ENCODE measurements at regions not wholly inside any gene's neighbourhood (a gene's known extent, or its start where the extent isn't known, plus 50 kb on each side); places are given as distances from the start of the nearest gene placed in this dataset.

- TF ChIP-seq BACH1 (IDR thresholded peaks at IDR 0.05; ENCODE audit: borderline replicate concordance) (no peak), CTCF (IDR thresholded peaks at IDR 0.05 in 2 of 3, conservative IDR thresholded peaks at IDR 0.05 in 1 of 3; ENCODE audit: control insufficient read depth in 2 of 3, extremely low read depth in 1 of 3, insufficient read depth in 1 of 3, low read depth in 3 of 3, low read length in 3 of 3) (no peak), ZZZ3 (IDR thresholded peaks at IDR 0.05; ENCODE audit: control insufficient read depth, insufficient read length, low read depth) (no peak), SP1 (IDR thresholded peaks at IDR 0.05; ENCODE audit: low read depth, low read length) (peak; percentile 33), ZBED1 (IDR thresholded peaks at IDR 0.05; ENCODE audit: borderline replicate concordance) (peak; percentile 98), ESRRA (IDR thresholded peaks at IDR 0.05; ENCODE audit: low read length) (no peak), PRDM15 (CRISPR knock-in tag; IDR thresholded peaks at IDR 0.05) (no peak), RCOR1 (conservative IDR thresholded peaks at IDR 0.05; ENCODE audit: low read depth, low read length) (0 out of 2 replicates have a peak, but pooled peaks have one; percentile 69), POU2F2 (IDR thresholded peaks at IDR 0.05; ENCODE audit: borderline replicate concordance, low read depth, low read length) (peak; percentile 78; the same call in 1 of the 3 replicates), MAX (IDR thresholded peaks at IDR 0.05; ENCODE audit: low read depth, low read length) (no peak), YY1 (IDR thresholded peaks at IDR 0.05; ENCODE audit: low read depth, low read length) (0 out of 2 replicates have a peak, but pooled peaks have one; percentile 11), JUNB (IDR thresholded peaks at IDR 0.05) (peak; percentile 98), ETV6 (conservative IDR thresholded peaks at IDR 0.05 in 1 of 2, IDR thresholded peaks at IDR 0.05 in 1 of 2; ENCODE audit: borderline replicate concordance in 1 of 2, low read depth in 1 of 2) (peak in 1 of 2 experiments; percentile 81; a peak in 1 of 4 replicates), ELK1 (IDR thresholded peaks at IDR 0.05; ENCODE audit: low read depth, low read length) (no peak), IRF3 (IDR thresholded peaks at IDR 0.05) (no peak), BHLHE40 (IDR thresholded peaks at IDR 0.05; ENCODE audit: borderline replicate concordance in 1 of 2, low read depth in 2 of 2, low read length in 1 of 2) (peak; percentile 55 to 63; a peak in 3 of 4 replicates), SREBF1 (IDR thresholded peaks at IDR 0.05; ENCODE audit: low read length) (0 out of 2 replicates have a peak, but pooled peaks have one; percentile 17), MEF2A (IDR thresholded peaks at IDR 0.05; ENCODE audit: insufficient read depth, low read depth, low read length) (peak; percentile 99), CEBPB (IDR thresholded peaks at IDR 0.05; ENCODE audit: borderline replicate concordance in 1 of 2, low read depth in 2 of 2, low read length in 2 of 2) (peak in 1 of 2 experiments; percentile 96; a peak in 2 of 4 replicates), EP300 (IDR thresholded peaks at IDR 0.05; ENCODE audit: borderline replicate concordance in 1 of 2, control insufficient read depth in 1 of 2, low read depth in 2 of 2, low read length in 2 of 2) (peak; percentile 81 to 85; a peak in 3 of 4 replicates)
Measured at GRCh38 chr9:95822583-95823431, 52.7 kb upstream of the ERCC6L2 start (continued).
